Choroid plexus epithelial cell (primary cell): ENCODE measurements at regions not wholly inside any gene's neighbourhood (a gene's known extent, or its start where the extent isn't known, plus 50 kb on each side); places are given as distances from the start of the nearest gene placed in this dataset.

ENCODE experiments used
- DNase-seq: peaks from one replicate; pipeline ENCODE4 v3.0.0-alpha.2; 2010; ENCODE audit warnings: low read depth
- H3K4me3 ChIP-seq: 2 replicates; pipeline ENCODE4 v1.5.1; 2011; ENCODE audit warnings: low read depth, mild to moderate bottlenecking, control low read depth, low read length, moderate library complexity
- TF ChIP-seq, protein P1 (sequence below): conservative IDR thresholded peaks from 2 replicates; pipeline ENCODE4 v1.5.1; 2011; ENCODE audit warnings: low read depth, mild to moderate bottlenecking, control low read depth, inconsistent platforms, low read length, moderate library complexity

DNA sequence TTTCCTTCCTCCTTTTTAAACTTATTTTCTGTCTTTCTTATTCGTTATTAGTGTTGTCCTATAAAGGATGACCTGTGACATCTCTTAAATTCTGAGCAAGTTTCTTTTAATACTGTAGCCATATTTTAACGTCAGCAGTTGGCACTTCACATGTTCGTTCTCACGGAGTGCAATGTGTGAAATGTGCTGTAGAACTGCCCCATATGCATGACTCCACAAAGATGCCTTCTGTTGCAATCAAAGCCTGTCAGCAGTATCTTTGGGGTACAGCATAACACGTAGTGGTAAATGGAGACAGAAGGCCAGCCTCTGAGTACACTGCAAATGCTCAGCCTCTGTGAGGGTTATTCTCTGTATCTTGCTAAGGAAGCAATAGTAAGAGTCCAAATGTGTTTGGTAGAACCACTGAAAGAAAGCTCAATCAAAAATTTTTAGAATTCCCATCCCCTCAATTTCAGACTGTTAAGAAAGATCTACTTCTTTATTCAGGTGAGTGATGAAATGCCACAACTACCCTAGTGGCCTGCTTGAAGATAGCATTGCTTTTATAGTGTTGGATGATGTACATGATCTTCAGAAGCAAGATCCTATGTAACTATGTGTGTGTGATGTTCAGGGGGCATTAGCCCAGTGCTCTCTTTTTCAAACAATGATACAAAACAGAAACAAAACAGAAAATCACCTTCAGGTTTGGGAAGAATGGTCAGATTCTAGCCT lies 277.7 kb downstream of the TMEM167A start:
- DNase-seq, result no peak
- H3K4me3 ChIP-seq, result no peak overlapping the region
- TF ChIP-seq, protein P1, sequence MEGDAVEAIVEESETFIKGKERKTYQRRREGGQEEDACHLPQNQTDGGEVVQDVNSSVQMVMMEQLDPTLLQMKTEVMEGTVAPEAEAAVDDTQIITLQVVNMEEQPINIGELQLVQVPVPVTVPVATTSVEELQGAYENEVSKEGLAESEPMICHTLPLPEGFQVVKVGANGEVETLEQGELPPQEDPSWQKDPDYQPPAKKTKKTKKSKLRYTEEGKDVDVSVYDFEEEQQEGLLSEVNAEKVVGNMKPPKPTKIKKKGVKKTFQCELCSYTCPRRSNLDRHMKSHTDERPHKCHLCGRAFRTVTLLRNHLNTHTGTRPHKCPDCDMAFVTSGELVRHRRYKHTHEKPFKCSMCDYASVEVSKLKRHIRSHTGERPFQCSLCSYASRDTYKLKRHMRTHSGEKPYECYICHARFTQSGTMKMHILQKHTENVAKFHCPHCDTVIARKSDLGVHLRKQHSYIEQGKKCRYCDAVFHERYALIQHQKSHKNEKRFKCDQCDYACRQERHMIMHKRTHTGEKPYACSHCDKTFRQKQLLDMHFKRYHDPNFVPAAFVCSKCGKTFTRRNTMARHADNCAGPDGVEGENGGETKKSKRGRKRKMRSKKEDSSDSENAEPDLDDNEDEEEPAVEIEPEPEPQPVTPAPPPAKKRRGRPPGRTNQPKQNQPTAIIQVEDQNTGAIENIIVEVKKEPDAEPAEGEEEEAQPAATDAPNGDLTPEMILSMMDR, result no peak

DNA sequence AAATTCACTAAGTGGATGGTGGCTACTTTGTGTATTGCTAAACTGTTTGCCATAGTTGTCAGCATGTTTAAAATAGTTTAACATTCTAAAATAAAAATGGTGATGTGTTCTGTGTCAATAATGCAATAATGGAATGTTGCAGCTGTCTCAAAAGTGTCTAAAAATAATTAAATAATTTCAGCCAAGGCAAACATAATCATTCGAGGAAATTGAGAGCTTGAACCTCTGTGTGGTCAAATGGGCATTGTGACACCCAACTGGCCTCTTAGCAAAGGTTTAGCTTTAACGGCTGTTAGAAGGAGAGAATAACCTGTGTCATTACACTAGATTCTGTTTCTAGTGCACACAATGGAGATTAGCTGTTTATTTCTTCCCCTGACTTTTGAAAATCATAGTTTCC lies 278.5 kb downstream of the TMEM167A start:
- no peak overlapping the region for H3K4me3 ChIP-seq
- TF ChIP-seq, protein P1, result no peak
- no peak for DNase-seq

GRCh38 chr5:82796643-82797416 lies 280.4 kb downstream of the TMEM167A start:
- no peak for DNase-seq
- no peak overlapping the region for H3K4me3 ChIP-seq
- TF ChIP-seq, protein P1, result no peak

DNA sequence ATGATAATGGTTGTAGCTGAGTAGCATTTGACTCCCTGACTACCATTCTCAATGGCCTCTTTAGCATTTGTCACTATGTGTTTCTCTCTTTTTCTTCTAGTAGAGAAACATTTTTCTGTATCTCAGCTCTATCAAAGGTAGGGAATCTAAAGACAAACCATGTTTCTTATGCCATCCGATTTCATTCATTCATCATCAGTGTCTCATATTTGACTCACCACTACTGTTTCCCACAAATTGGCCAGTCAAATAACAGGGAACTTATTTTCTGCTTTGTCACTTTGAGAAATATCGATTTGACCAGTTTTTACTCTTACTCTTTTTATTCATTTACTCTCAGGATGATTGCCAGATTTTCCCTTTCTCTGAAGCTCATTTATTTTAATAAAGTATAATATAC lies 282.3 kb downstream of the TMEM167A start:
- H3K4me3 ChIP-seq, result no peak overlapping the region
- no peak for DNase-seq
- TF ChIP-seq, protein P1, result no peak

DNA sequence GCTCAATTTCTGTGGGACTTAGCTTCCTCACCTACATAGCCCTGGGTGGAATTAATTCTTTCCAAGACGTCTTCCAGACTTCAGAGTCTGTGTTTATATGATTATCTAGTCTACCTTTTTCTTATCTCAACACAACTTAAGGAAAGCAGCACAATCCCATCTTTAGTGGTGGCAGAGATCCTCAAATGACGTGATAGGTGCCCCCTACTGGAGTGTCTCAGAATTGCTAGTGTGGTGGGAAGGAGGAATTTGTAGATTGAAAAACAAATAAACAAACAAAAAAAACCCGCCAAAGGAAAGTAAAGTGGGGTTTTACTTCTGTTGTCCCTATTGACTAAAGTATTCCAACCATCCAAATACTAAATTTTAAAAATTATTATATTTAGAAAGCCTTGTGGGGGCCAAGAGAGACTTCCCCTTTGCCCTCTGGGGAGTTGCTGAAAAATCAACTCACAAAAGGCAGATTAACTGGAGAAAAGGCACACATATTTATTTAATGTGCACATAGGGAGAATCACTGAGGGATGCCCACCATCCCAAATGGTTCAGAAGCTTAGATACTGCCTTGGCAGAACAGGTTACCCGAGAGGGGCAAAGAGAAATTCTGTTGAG lies 283.3 kb downstream of the TMEM167A start:
- DNase-seq, result peak; percentile 47

DNA sequence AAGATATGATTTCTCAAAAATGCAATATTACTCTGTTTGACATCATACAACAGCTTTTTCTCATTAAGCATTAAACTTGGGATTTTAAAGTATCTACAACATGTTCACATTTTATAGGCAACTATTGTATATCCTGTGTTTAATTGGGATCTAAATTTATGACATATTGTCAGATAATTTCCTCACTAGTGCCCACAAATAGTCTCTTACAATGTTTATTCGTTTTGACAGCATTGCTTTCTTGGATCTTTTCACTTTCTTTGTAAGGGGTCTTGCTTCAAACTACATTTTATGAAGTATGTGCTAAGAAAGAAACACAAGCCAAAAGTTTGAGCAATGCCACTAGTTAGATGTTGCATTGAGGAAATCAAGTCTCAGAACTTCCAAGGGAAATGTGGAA lies 285.1 kb downstream of the TMEM167A start:
- no peak overlapping the region for H3K4me3 ChIP-seq
- no peak for DNase-seq
- TF ChIP-seq, protein P1, result no peak

More for the DNA sequence above, 283.3 kb downstream of the TMEM167A start:
- TF ChIP-seq, protein P1, result peak; percentile 74
- no peak overlapping the region for H3K4me3 ChIP-seq
